ENCODE measurements at regions not wholly inside any gene's neighbourhood (a gene's known extent, or its start where the extent isn't known, plus 50 kb on each side); places are given as distances from the start of the nearest gene placed in this dataset.

DNA sequence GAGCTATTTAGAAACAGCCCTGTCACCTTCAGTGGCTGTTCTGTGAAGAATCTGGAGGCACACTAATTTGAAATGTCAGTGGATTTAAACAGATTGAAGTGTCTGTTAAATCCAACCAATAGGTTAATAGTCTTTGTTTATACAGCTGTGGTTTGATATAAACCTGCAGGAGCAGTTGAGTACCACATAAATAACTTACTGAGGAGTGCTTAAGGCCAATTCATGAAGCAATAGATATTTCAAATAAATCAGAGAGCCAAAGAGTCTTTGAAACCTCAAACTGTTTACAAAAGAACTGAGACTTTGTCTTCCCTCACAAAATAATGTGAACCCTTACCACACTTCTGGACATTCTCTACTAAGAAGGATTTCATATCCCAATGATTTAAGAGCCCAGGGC, 111.9 kb downstream of the FEM1C start:
- Histone ChIP-seq H4K20me1 (ENCODE audit: insufficient read depth, poor library complexity, severe bottlenecking) (no peaks in the 10 kb centered on the region), H2AFZ (no peak overlapping the region), H3K4me1 (ENCODE audit: insufficient read depth) (peaks cover 8% of the 10 kb centered on the region), H3K9me2 (replicated peaks; ENCODE audit: insufficient read depth) (no peaks in the 10 kb centered on the region), H3K27ac (no peak overlapping the region), H3K27me3 (no peaks in the 10 kb centered on the region), H3K4me2 (no peak overlapping the region), H3K4me3 (no peak overlapping the region), H3K36me3 (replicated peaks; ENCODE audit: insufficient read depth, low read depth) (no peaks in the 10 kb centered on the region), H3K79me2 (no peaks in the 10 kb centered on the region), H3K9me3 (ENCODE audit: low read depth) (no peaks in the 10 kb centered on the region)
- TF ChIP-seq EZH2 (IDR thresholded peaks at IDR 0.05; ENCODE audit: borderline replicate concordance) (no peak), EZH2phosphoT487 (IDR thresholded peaks at IDR 0.05; ENCODE audit: low read depth, severe bottlenecking, unreplicated experiment) (no peak), CTCF (IDR thresholded peaks at IDR 0.05; ENCODE audit: poor library complexity) (no peak)
- no peak for DNase-seq (ENCODE audit: low spot score)

- TF ChIP-seq CTCF (IDR thresholded peaks at IDR 0.05; ENCODE audit: poor library complexity) (no peak), EZH2 (IDR thresholded peaks at IDR 0.05; ENCODE audit: borderline replicate concordance) (no peak), EZH2phosphoT487 (IDR thresholded peaks at IDR 0.05; ENCODE audit: low read depth, severe bottlenecking, unreplicated experiment) (no peak)
- H3K9me2 ChIP-seq (replicated peaks; ENCODE audit: insufficient read depth), result no peaks in the 10 kb centered on the region
- H3K4me1 ChIP-seq (ENCODE audit: insufficient read depth), result peaks cover 6% of the 10 kb centered on the region
- no peak overlapping the region for H2AFZ ChIP-seq
- no peak overlapping the region for H3K27ac ChIP-seq
- no peaks in the 10 kb centered on the region for H3K9me3 ChIP-seq (ENCODE audit: low read depth)
- no peaks in the 10 kb centered on the region for H3K27me3 ChIP-seq
- H3K4me2 ChIP-seq, result no peak overlapping the region
- H3K4me3 ChIP-seq, result no peak overlapping the region
- no peaks in the 10 kb centered on the region for H3K79me2 ChIP-seq
- no peaks in the 10 kb centered on the region for H4K20me1 ChIP-seq (ENCODE audit: insufficient read depth, poor library complexity, severe bottlenecking)
- H3K36me3 ChIP-seq (replicated peaks; ENCODE audit: insufficient read depth, low read depth), result no peaks in the 10 kb centered on the region
- no peak for DNase-seq (ENCODE audit: low spot score)
- WGBS (ENCODE audit: low lambda C conversion rate, missing lambda C conversion rate), result 88% methylated on average over 1 of the region's 1 CpG
Measured at GRCh38 chr5:115431116-115431515, 113.5 kb downstream of the FEM1C start.

GRCh38 chr5:115430374-115430773, 114.2 kb downstream of the FEM1C start:
- Histone ChIP-seq H3K27ac (no peak overlapping the region), H3K4me3 (no peak overlapping the region), H3K36me3 (replicated peaks; ENCODE audit: insufficient read depth, low read depth) (no peaks in the 10 kb centered on the region), H3K4me2 (no peak overlapping the region), H3K79me2 (no peaks in the 10 kb centered on the region), H3K9me3 (ENCODE audit: low read depth) (no peaks in the 10 kb centered on the region), H2AFZ (no peak overlapping the region), H3K4me1 (ENCODE audit: insufficient read depth) (no peaks in the 10 kb centered on the region), H4K20me1 (ENCODE audit: insufficient read depth, poor library complexity, severe bottlenecking) (no peaks in the 10 kb centered on the region), H3K27me3 (no peaks in the 10 kb centered on the region), H3K9me2 (replicated peaks; ENCODE audit: insufficient read depth) (no peaks in the 10 kb centered on the region)
- no peak for DNase-seq (ENCODE audit: low spot score)
- no peak for TF ChIP-seq EZH2phosphoT487 (IDR thresholded peaks at IDR 0.05; ENCODE audit: low read depth, severe bottlenecking, unreplicated experiment)
- no peak for TF ChIP-seq CTCF (IDR thresholded peaks at IDR 0.05; ENCODE audit: poor library complexity)
- TF ChIP-seq EZH2 (IDR thresholded peaks at IDR 0.05; ENCODE audit: borderline replicate concordance), result no peak
- WGBS (ENCODE audit: low lambda C conversion rate, missing lambda C conversion rate), result 90% methylated on average over 2 of the region's 2 CpGs

- Histone ChIP-seq H3K4me3 (no peak overlapping the region), H3K9me2 (replicated peaks; ENCODE audit: insufficient read depth) (no peaks in the 10 kb centered on the region), H3K9me3 (ENCODE audit: low read depth) (no peaks in the 10 kb centered on the region), H3K79me2 (no peaks in the 10 kb centered on the region), H2AFZ (no peak overlapping the region), H3K4me1 (ENCODE audit: insufficient read depth) (no peaks in the 10 kb centered on the region), H3K36me3 (replicated peaks; ENCODE audit: insufficient read depth, low read depth) (no peaks in the 10 kb centered on the region), H3K27ac (no peak overlapping the region), H3K27me3 (no peaks in the 10 kb centered on the region), H3K4me2 (no peak overlapping the region), H4K20me1 (ENCODE audit: insufficient read depth, poor library complexity, severe bottlenecking) (no peaks in the 10 kb centered on the region)
- TF ChIP-seq CTCF (IDR thresholded peaks at IDR 0.05; ENCODE audit: poor library complexity) (no peak), EZH2phosphoT487 (IDR thresholded peaks at IDR 0.05; ENCODE audit: low read depth, severe bottlenecking, unreplicated experiment) (no peak), EZH2 (IDR thresholded peaks at IDR 0.05; ENCODE audit: borderline replicate concordance) (no peak)
- no peak for DNase-seq (ENCODE audit: low spot score)
Measured at GRCh38 chr5:115429345-115429940, 115.1 kb downstream of the FEM1C start.

Measured in hepatocyte (in vitro differentiated cells).